ENCODE measurements at regions not wholly inside any gene's neighbourhood (a gene's known extent, or its start where the extent isn't known, plus 50 kb on each side); places are given as distances from the start of the nearest gene placed in this dataset.

DNA sequence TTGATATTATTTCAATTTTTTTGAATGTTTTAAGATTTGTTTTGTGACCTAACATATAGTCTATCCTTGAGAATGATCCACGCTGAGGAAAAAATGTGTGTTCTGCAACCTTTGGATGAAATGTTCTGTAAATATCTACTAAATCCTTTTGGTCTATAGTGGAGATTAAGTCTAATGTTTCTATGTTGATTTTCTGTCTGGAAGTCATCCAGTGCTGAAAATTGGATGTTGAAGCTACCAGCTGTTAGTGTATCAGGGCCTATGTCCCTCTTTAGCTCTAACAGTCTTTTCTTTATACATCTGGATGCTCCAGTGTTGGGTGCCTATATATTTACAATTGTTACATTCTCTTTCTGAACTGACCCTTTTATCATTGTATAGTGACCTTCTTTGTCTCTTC is 422.3 kb downstream of the TMEM232 start:
- dilution Hi-C loops (cut with MboI; ENCODE audit: extremely low pct_ligation_motif_present, low sequenced_read_pairs) (no loop called here), intact Hi-C loops (cut with micrococcal nuclease) (no loop called here)
- no peak overlapping the region for H3K4me3 ChIP-seq (replicated peaks in 1 of 3; ENCODE audit: insufficient read depth in 1 of 3, low read depth in 1 of 3, low read length in 3 of 3)
- DNase-seq (ENCODE audit: low read depth, low spot score): no peak
- ChIA-PET POLR2A (no interaction called here), CTCF (no interaction called here)
- no peak overlapping the region for H3K27ac ChIP-seq (ENCODE audit: insufficient read depth, low read depth, low read length)
- no peaks in the 10 kb centered on the region for H3K9me1 ChIP-seq (replicated peaks; ENCODE audit: control insufficient read depth, extremely low read depth, insufficient read depth, low read length)
- H3K36me3 ChIP-seq (ENCODE audit: control insufficient read depth in 2 of 2, extremely low read depth in 1 of 2, insufficient read depth in 2 of 2, low read length in 2 of 2): no peaks in the 10 kb centered on the region
- no peaks in the 10 kb centered on the region for H3K4me1 ChIP-seq (ENCODE audit: control insufficient read depth, extremely low read depth, insufficient read depth, low read length)
- BruUV-seq (replicated peaks): no TSS peak
- peaks cover 11% of the 10 kb centered on the region for H3K9me3 ChIP-seq (replicated peaks; ENCODE audit: control insufficient read depth, insufficient read depth, low read length)
- no peak for FAIRE-seq
- no peak overlapping the region for H3K4me2 ChIP-seq (ENCODE audit: insufficient read depth, low read length)
- no peaks in the 10 kb centered on the region for H3K79me2 ChIP-seq (ENCODE audit: control insufficient read depth, insufficient read depth, low read length)
- no peaks in the 10 kb centered on the region for H3K27me3 ChIP-seq (ENCODE audit: control insufficient read depth in 2 of 2, insufficient read depth in 2 of 2, low read length in 2 of 2)
- H3K9ac ChIP-seq (replicated peaks; ENCODE audit: extremely low read depth, insufficient read depth, low read length): no peak overlapping the region
- no peaks in the 10 kb centered on the region for H4K20me1 ChIP-seq (replicated peaks; ENCODE audit: control insufficient read depth, extremely low read depth, insufficient read depth, low read length)
- no peak overlapping the region for H2AFZ ChIP-seq (ENCODE audit: low read depth, low read length)
- no peak for TF ChIP-seq EZH2 (IDR thresholded peaks at IDR 0.05; ENCODE audit: borderline replicate concordance, low read depth, low read length, severe bottlenecking)
- TF ChIP-seq JUN (IDR thresholded peaks at IDR 0.05; ENCODE audit: borderline replicate concordance, insufficient read depth, insufficient read length, low read depth): no peak
- TF ChIP-seq, protein P1, sequence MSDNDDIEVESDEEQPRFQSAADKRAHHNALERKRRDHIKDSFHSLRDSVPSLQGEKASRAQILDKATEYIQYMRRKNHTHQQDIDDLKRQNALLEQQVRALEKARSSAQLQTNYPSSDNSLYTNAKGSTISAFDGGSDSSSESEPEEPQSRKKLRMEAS (IDR thresholded peaks at IDR 0.05; ENCODE audit: insufficient read depth, insufficient read length): no peak
- no peak for TF ChIP-seq POLR2AphosphoS5 (IDR thresholded peaks at IDR 0.05; ENCODE audit: insufficient read depth, low read depth, low read length)
- TF ChIP-seq MYC (IDR thresholded peaks at IDR 0.05; ENCODE audit: low read depth, low read length): no peak
- TF ChIP-seq, protein P2, sequence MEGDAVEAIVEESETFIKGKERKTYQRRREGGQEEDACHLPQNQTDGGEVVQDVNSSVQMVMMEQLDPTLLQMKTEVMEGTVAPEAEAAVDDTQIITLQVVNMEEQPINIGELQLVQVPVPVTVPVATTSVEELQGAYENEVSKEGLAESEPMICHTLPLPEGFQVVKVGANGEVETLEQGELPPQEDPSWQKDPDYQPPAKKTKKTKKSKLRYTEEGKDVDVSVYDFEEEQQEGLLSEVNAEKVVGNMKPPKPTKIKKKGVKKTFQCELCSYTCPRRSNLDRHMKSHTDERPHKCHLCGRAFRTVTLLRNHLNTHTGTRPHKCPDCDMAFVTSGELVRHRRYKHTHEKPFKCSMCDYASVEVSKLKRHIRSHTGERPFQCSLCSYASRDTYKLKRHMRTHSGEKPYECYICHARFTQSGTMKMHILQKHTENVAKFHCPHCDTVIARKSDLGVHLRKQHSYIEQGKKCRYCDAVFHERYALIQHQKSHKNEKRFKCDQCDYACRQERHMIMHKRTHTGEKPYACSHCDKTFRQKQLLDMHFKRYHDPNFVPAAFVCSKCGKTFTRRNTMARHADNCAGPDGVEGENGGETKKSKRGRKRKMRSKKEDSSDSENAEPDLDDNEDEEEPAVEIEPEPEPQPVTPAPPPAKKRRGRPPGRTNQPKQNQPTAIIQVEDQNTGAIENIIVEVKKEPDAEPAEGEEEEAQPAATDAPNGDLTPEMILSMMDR (IDR thresholded peaks at IDR 0.05; ENCODE audit: extremely low read depth in 1 of 2, insufficient read depth in 1 of 2, low read depth in 1 of 2, low read length in 2 of 2): no peak

DNA sequence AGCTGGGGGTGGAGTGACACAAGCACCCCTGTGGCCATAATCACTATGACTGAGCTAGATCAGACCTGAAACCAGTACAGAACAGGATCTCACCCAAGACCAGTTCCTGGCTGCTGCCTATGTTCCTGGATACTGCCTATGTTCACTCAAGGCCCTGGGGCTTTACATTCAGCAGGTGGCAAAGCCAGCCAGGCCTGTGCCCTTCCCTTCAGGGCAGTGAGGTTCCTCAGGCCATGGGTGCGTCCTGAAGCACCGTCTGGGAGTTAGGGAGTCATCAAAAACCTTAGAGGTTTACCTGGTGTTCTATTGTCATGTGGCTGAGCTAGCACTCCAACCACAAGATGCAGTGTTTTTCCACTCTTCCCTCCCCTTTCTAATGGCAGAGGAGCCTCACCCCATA is 419.8 kb downstream of the TMEM232 start:
- FAIRE-seq: no peak
- dilution Hi-C loops (cut with MboI; ENCODE audit: extremely low pct_ligation_motif_present, low sequenced_read_pairs): no loop called here
- POLR2A ChIA-PET: no interaction called here

More for the DNA sequence above, 419.8 kb downstream of the TMEM232 start:
- Histone ChIP-seq H4K20me1 (replicated peaks; ENCODE audit: control insufficient read depth, extremely low read depth, insufficient read depth, low read length) (no peaks in the 10 kb centered on the region), H3K4me2 (ENCODE audit: insufficient read depth, low read length) (no peak overlapping the region), H3K27me3 (ENCODE audit: control insufficient read depth in 2 of 2, insufficient read depth in 2 of 2, low read length in 2 of 2) (no peaks in the 10 kb centered on the region), H3K9me3 (replicated peaks; ENCODE audit: control insufficient read depth, insufficient read depth, low read length) (peaks cover 9% of the 10 kb centered on the region), H3K36me3 (ENCODE audit: control insufficient read depth in 2 of 2, extremely low read depth in 1 of 2, insufficient read depth in 2 of 2, low read length in 2 of 2) (no peaks in the 10 kb centered on the region), H3K27ac (ENCODE audit: insufficient read depth, low read depth, low read length) (no peak overlapping the region), H3K79me2 (ENCODE audit: control insufficient read depth, insufficient read depth, low read length) (no peaks in the 10 kb centered on the region), H3K9me1 (replicated peaks; ENCODE audit: control insufficient read depth, extremely low read depth, insufficient read depth, low read length) (no peaks in the 10 kb centered on the region), H3K4me1 (ENCODE audit: control insufficient read depth, extremely low read depth, insufficient read depth, low read length) (no peaks in the 10 kb centered on the region), H2AFZ (ENCODE audit: low read depth, low read length) (no peak overlapping the region), H3K4me3 (replicated peaks in 1 of 3; ENCODE audit: insufficient read depth in 1 of 3, low read depth in 1 of 3, low read length in 3 of 3) (no peak overlapping the region), H3K9ac (replicated peaks; ENCODE audit: extremely low read depth, insufficient read depth, low read length) (no peak overlapping the region)
- TF ChIP-seq MYC (IDR thresholded peaks at IDR 0.05; ENCODE audit: low read depth, low read length): no peak
- TF ChIP-seq, protein P2 (IDR thresholded peaks at IDR 0.05; ENCODE audit: extremely low read depth in 1 of 2, insufficient read depth in 1 of 2, low read depth in 1 of 2, low read length in 2 of 2): no peak
- TF ChIP-seq POLR2AphosphoS5 (IDR thresholded peaks at IDR 0.05; ENCODE audit: insufficient read depth, low read depth, low read length): no peak
- no peak for TF ChIP-seq GATA2 (IDR thresholded peaks at IDR 0.05; ENCODE audit: insufficient read depth, insufficient read length, low read depth, low read length)
- no peak for TF ChIP-seq EZH2 (IDR thresholded peaks at IDR 0.05; ENCODE audit: borderline replicate concordance, low read depth, low read length, severe bottlenecking)
- TF ChIP-seq POLR2A (IDR thresholded peaks at IDR 0.05; ENCODE audit: low read depth, low read length): no peak
- TF ChIP-seq JUN (IDR thresholded peaks at IDR 0.05; ENCODE audit: borderline replicate concordance, insufficient read depth, insufficient read length, low read depth): no peak
- no peak for TF ChIP-seq FOS (IDR thresholded peaks at IDR 0.05; ENCODE audit: borderline replicate concordance, insufficient read depth, low read length)
- TF ChIP-seq, protein P1 (IDR thresholded peaks at IDR 0.05; ENCODE audit: insufficient read depth, insufficient read length): no peak
- DNase-seq (ENCODE audit: low read depth, low spot score): no peak
- intact Hi-C loops (cut with micrococcal nuclease): no loop called here
- CTCF ChIA-PET: no interaction called here
- no TSS peak for BruUV-seq (replicated peaks)

Measured in endothelial cell of umbilical vein (primary cell).